Loucy (cell line): ENCODE measurements at regions not wholly inside any gene's neighbourhood (a gene's known extent, or its start where the extent isn't known, plus 50 kb on each side); places are given as distances from the start of the nearest gene placed in this dataset.

Experiments used
- CTCF ChIP-seq: fragments of 200-600 bp; sonication (generic); conservative IDR thresholded peaks from 2 replicates; pipeline ENCODE4 v1.5.1; 2014; ENCODE audit warnings: mild to moderate bottlenecking, antibody characterized with exemption, low read length
- EZH2phosphoT487 ChIP-seq: fragments of 200-600 bp; IDR thresholded peaks from 2 replicates; pipeline ENCODE4 v1.6.1; 2018; ENCODE audit warnings: antibody characterized with exemption, mild to moderate bottlenecking, moderate library complexity, borderline replicate concordance

- TF ChIP-seq CTCF (no peak), EZH2phosphoT487 (no peak)
These were observed 107.2 kb upstream of the E2F8 start for GRCh38 chr11:19347911-19348310.
